NT2/D1 (cell line): ENCODE measurements at regions not wholly inside any gene's neighbourhood (a gene's known extent, or its start where the extent isn't known, plus 50 kb on each side); places are given as distances from the start of the nearest gene placed in this dataset.

Source experiments
- SUZ12 ChIP-seq: IDR thresholded peaks from 2 replicates; pipeline ENCODE4 v1.6.1; 2011; ENCODE audit not compliant: insufficient read length, insufficient read depth; ENCODE audit errors: extremely low read depth
- YY1 ChIP-seq: IDR thresholded peaks from 2 replicates; pipeline ENCODE4 v1.6.1; 2011; ENCODE audit not compliant: insufficient read length, insufficient read depth
- ZNF274 ChIP-seq: IDR thresholded peaks from 2 replicates; pipeline ENCODE4 v1.6.1; 2011; ENCODE audit warnings: mild to moderate bottlenecking, low read depth, low read length

- TF ChIP-seq ZNF274 (no peak), YY1 (no peak), SUZ12 (no peak)
Observed at GRCh38 chrX:150258176-150258425, 105.0 kb upstream of the MAMLD1 start.
